Daoy (cell line): ENCODE measurements at regions not wholly inside any gene's neighbourhood (a gene's known extent, or its start where the extent isn't known, plus 50 kb on each side); places are given as distances from the start of the nearest gene placed in this dataset.
"Not testable (repeated sequence)": the region's sequence is repeated elsewhere in the genome, so short reads cannot be mapped to it uniquely, and the experiment has no call there.

Source experiments
- DNase-seq: peaks from one replicate; pipeline ENCODE4 v3.0.0-alpha.2; 2015; ENCODE audit warnings: low read depth

GRCh38 chr2:43071599-43072550 is 154.5 kb downstream of the ZFP36L2 start:
- no peak for DNase-seq

GRCh38 chr2:43070676-43071502 is 155.5 kb downstream of the ZFP36L2 start:
- DNase-seq = no peak

GRCh38 chr2:43070030-43070429 is 156.4 kb downstream of the ZFP36L2 start:
- peak; percentile 51 for DNase-seq

GRCh38 chr2:43068631-43069517 is 157.5 kb downstream of the ZFP36L2 start:
- DNase-seq = peak; percentile 68

GRCh38 chr2:43068041-43068533 is 158.3 kb downstream of the ZFP36L2 start:
- no peak for DNase-seq

- DNase-seq = no peak
Measured at GRCh38 chr2:43067254-43068040, 159.0 kb downstream of the ZFP36L2 start.

GRCh38 chr2:43066541-43067253 is 159.7 kb downstream of the ZFP36L2 start:
- not testable (repeated sequence) for DNase-seq

- DNase-seq = no peak
Measured at GRCh38 chr2:43065871-43066270, 160.5 kb downstream of the ZFP36L2 start.

GRCh38 chr2:43065036-43065435 is 161.4 kb downstream of the ZFP36L2 start:
- DNase-seq = no peak

- DNase-seq = not testable (repeated sequence)
Measured at GRCh38 chr2:43063096-43063495, 163.3 kb downstream of the ZFP36L2 start.

GRCh38 chr2:43062058-43062457 is 164.3 kb downstream of the ZFP36L2 start:
- DNase-seq = no peak

GRCh38 chr2:43060390-43061016 is 165.9 kb downstream of the ZFP36L2 start:
- no peak for DNase-seq

- peak; percentile 97 for DNase-seq
Measured at GRCh38 chr2:43059183-43059897, 167.1 kb downstream of the ZFP36L2 start.

- no peak for DNase-seq
Measured at GRCh38 chr2:43058726-43059110, 167.7 kb downstream of the ZFP36L2 start.

- DNase-seq = no peak
Measured at GRCh38 chr2:43057742-43058725, 168.4 kb downstream of the ZFP36L2 start.

- no peak for DNase-seq
Measured at GRCh38 chr2:43057026-43057741, 169.2 kb downstream of the ZFP36L2 start.

- DNase-seq = no peak
Measured at GRCh38 chr2:43055985-43056384, 170.4 kb downstream of the ZFP36L2 start.
